ENCODE measurements at regions not wholly inside any gene's neighbourhood (a gene's known extent, or its start where the extent isn't known, plus 50 kb on each side); places are given as distances from the start of the nearest gene placed in this dataset.
A peak's percentile ranks its signal among the peaks of the same experiment; 100 is the strongest.

- no peak for FAIRE-seq
- TF ChIP-seq, protein P1, sequence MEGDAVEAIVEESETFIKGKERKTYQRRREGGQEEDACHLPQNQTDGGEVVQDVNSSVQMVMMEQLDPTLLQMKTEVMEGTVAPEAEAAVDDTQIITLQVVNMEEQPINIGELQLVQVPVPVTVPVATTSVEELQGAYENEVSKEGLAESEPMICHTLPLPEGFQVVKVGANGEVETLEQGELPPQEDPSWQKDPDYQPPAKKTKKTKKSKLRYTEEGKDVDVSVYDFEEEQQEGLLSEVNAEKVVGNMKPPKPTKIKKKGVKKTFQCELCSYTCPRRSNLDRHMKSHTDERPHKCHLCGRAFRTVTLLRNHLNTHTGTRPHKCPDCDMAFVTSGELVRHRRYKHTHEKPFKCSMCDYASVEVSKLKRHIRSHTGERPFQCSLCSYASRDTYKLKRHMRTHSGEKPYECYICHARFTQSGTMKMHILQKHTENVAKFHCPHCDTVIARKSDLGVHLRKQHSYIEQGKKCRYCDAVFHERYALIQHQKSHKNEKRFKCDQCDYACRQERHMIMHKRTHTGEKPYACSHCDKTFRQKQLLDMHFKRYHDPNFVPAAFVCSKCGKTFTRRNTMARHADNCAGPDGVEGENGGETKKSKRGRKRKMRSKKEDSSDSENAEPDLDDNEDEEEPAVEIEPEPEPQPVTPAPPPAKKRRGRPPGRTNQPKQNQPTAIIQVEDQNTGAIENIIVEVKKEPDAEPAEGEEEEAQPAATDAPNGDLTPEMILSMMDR (IDR thresholded peaks at IDR 0.05; ENCODE audit: insufficient read depth, missing control alignments) = peak; percentile 15
- no peak for DNase-seq (ENCODE audit: insufficient read length, low spot score)
Measured at GRCh38 chr6:76275746-76276145, 203.3 kb upstream of the IMPG1 start.

GRCh38 chr6:76264468-76264867 lies 192.0 kb upstream of the IMPG1 start:
- FAIRE-seq (no peak), DNase-seq (ENCODE audit: insufficient read length, low spot score) (no peak)
- TF ChIP-seq, protein P1 (IDR thresholded peaks at IDR 0.05; ENCODE audit: insufficient read depth, missing control alignments) = no peak

GRCh38 chr6:76262240-76262639 lies 189.8 kb upstream of the IMPG1 start:
- FAIRE-seq = no peak
- DNase-seq (ENCODE audit: insufficient read length, low spot score) = no peak
- TF ChIP-seq, protein P1 (IDR thresholded peaks at IDR 0.05; ENCODE audit: insufficient read depth, missing control alignments) = no peak

DNA sequence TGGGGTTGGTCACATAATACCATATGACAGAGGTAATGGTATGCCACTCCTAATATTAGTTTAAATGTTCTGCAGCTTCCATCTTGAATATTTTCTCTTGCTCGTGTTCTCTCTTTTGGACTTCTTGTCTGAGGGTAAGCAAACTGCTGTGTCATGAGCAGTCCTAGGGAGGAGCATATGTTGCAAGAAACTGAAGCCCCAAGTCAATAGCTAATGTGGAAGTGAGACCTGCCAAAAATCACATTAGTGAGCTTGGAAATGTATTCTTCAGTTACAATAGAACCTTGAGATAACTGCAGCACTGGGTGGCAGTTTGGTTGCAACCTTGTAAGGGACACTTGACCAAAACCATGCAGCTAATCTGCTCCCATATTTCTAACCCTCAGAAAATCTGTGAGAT lies 178.2 kb upstream of the IMPG1 start:
- FAIRE-seq (no peak), DNase-seq (ENCODE audit: insufficient read length, low spot score) (no peak)
- TF ChIP-seq, protein P1 (IDR thresholded peaks at IDR 0.05; ENCODE audit: insufficient read depth, missing control alignments) = no peak

DNA sequence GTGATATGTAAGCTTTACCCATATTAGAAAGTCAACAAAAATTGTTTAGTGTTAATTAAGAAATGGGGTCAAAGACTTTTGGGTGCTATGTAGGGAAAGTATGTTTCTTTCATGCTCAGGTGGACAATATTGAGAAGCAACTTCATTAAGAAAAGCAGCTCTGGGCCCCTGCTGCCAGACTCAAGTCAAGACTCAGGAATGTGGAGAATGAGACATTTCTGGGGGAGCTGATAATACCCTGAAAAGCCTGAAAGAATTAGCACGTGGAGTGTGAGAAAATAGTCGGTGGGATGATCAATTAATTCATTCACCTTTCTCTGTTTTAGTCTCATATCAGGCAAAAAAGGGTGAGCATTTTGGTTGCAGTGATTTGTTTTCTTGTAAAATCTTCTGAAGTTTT lies 175.1 kb upstream of the IMPG1 start:
- FAIRE-seq = no peak
- DNase-seq (ENCODE audit: insufficient read length, low spot score) = no peak
- TF ChIP-seq, protein P1 (IDR thresholded peaks at IDR 0.05; ENCODE audit: insufficient read depth, missing control alignments) = no peak

GRCh38 chr6:76240092-76240491 lies 167.6 kb upstream of the IMPG1 start:
- TF ChIP-seq, protein P1 (IDR thresholded peaks at IDR 0.05; ENCODE audit: insufficient read depth, missing control alignments) = no peak
- no peak for DNase-seq (ENCODE audit: insufficient read length, low spot score)
- FAIRE-seq = no peak

- DNase-seq (ENCODE audit: insufficient read length, low spot score) (no peak), FAIRE-seq (peak; percentile 92)
- TF ChIP-seq, protein P1 (IDR thresholded peaks at IDR 0.05; ENCODE audit: insufficient read depth, missing control alignments) = no peak
Measured at GRCh38 chr6:76230711-76231110, 158.2 kb upstream of the IMPG1 start.
